ENCODE measurements at regions not wholly inside any gene's neighbourhood (a gene's known extent, or its start where the extent isn't known, plus 50 kb on each side); places are given as distances from the start of the nearest gene placed in this dataset.
"Not testable (repeated sequence)": the region's sequence is repeated elsewhere in the genome, so short reads cannot be mapped to it uniquely, and the experiment has no call there.

DNA sequence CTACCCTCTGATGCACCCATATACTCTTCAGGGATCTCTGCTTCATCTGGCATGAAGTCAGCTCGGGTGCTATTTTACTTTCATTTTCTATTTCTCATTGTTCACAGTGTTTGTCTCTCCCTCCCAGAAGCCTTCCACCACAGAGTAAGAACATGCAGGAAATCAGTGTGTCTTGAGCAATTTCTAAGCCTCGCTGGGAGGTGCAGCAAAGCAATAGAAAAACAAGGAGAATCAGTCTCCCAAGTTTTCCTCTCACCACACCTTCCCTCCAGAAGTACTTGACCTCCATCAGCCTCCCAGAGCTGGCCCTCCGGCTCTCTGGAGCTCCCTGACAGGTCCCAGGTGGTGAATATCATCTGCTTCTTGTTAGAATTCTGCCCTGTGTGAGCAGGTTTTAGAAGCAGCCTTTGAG is 594.7 kb upstream of the CAMK1G start:
- H3K4me3 Mint-ChIP-seq (ENCODE audit: unreplicated experiment), result peak overlapping the region; percentile 54
- CTCF ChIA-PET, result no interaction called here
- H3K27ac Mint-ChIP-seq (ENCODE audit: unreplicated experiment), result no peak overlapping the region

GRCh38 chr1:208990456-208990855 is 593.1 kb upstream of the CAMK1G start:
- peaks cover 9% of the 10 kb centered on the region for H3K27me3 Mint-ChIP-seq (ENCODE audit: insufficient read depth, unreplicated experiment)
- H3K27ac Mint-ChIP-seq (ENCODE audit: unreplicated experiment), result no peak overlapping the region
- POLR2A ChIA-PET, result no interaction called here
- intact Hi-C loops (cut with micrococcal nuclease; ENCODE audit: unreplicated experiment), result no loop called here
- Histone ChIP-seq H3K27me3 (replicated peaks; ENCODE audit: control insufficient read depth, insufficient read depth, low read length) (no peaks in the 10 kb centered on the region), H3K4me3 (ENCODE audit: low read depth, low read length) (no peak overlapping the region), H3K9me3 (no peaks in the 10 kb centered on the region), H3K4me1 (0 out of 2 replicates have a peak, but pooled peaks cover 3% of the 10 kb centered on the region), H3K36me3 (ENCODE audit: control insufficient read depth, insufficient read depth, low read length) (no peaks in the 10 kb centered on the region)
- no peak for DNase-seq
- H3K36me3 Mint-ChIP-seq (ENCODE audit: insufficient read depth, unreplicated experiment), result no peaks in the 10 kb centered on the region
- CTCF ChIA-PET, result no interaction called here
- H3K4me3 Mint-ChIP-seq (ENCODE audit: unreplicated experiment), result no peak overlapping the region
- BruUV-seq (replicated peaks), result no TSS peak
- H3K9me3 Mint-ChIP-seq (ENCODE audit: unreplicated experiment), result peaks cover 39% of the 10 kb centered on the region
- peaks cover 7% of the 10 kb centered on the region for H3K4me1 Mint-ChIP-seq (ENCODE audit: low read depth, unreplicated experiment)
- TF ChIP-seq, protein P1, sequence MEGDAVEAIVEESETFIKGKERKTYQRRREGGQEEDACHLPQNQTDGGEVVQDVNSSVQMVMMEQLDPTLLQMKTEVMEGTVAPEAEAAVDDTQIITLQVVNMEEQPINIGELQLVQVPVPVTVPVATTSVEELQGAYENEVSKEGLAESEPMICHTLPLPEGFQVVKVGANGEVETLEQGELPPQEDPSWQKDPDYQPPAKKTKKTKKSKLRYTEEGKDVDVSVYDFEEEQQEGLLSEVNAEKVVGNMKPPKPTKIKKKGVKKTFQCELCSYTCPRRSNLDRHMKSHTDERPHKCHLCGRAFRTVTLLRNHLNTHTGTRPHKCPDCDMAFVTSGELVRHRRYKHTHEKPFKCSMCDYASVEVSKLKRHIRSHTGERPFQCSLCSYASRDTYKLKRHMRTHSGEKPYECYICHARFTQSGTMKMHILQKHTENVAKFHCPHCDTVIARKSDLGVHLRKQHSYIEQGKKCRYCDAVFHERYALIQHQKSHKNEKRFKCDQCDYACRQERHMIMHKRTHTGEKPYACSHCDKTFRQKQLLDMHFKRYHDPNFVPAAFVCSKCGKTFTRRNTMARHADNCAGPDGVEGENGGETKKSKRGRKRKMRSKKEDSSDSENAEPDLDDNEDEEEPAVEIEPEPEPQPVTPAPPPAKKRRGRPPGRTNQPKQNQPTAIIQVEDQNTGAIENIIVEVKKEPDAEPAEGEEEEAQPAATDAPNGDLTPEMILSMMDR (IDR thresholded peaks at IDR 0.05; ENCODE audit: insufficient read depth in 1 of 2, low read depth in 1 of 2, low read length in 1 of 2, severe bottlenecking in 1 of 2, unreplicated experiment in 1 of 2), result no peak

More for the DNA sequence above, 594.7 kb upstream of the CAMK1G start:
- peak in 1 of 2 experiments; percentile 1 for DNase-seq
- peaks cover 5% of the 10 kb centered on the region for H3K27me3 Mint-ChIP-seq (ENCODE audit: insufficient read depth, unreplicated experiment)
- Histone ChIP-seq H3K4me3 (ENCODE audit: low read depth, low read length) (peak overlapping the region; percentile 1; the same call in 1 of the 2 replicates), H3K27me3 (replicated peaks; ENCODE audit: control insufficient read depth, insufficient read depth, low read length) (no peaks in the 10 kb centered on the region), H3K36me3 (ENCODE audit: control insufficient read depth, insufficient read depth, low read length) (no peaks in the 10 kb centered on the region), H3K9me3 (no peaks in the 10 kb centered on the region), H3K4me1 (0 out of 2 replicates have a peak, but pooled peaks cover 3% of the 10 kb centered on the region)
- H3K36me3 Mint-ChIP-seq (ENCODE audit: insufficient read depth, unreplicated experiment), result no peaks in the 10 kb centered on the region
- intact Hi-C loops (cut with micrococcal nuclease; ENCODE audit: unreplicated experiment), result no loop called here
- no TSS peak for BruUV-seq (replicated peaks)
- H3K9me3 Mint-ChIP-seq (ENCODE audit: unreplicated experiment), result peaks cover 30% of the 10 kb centered on the region
- TF ChIP-seq, protein P1 (IDR thresholded peaks at IDR 0.05; ENCODE audit: insufficient read depth in 1 of 2, low read depth in 1 of 2, low read length in 1 of 2, severe bottlenecking in 1 of 2, unreplicated experiment in 1 of 2), result no peak
- POLR2A ChIA-PET, result no interaction called here
- peaks cover 7% of the 10 kb centered on the region for H3K4me1 Mint-ChIP-seq (ENCODE audit: low read depth, unreplicated experiment)

- intact Hi-C loops (cut with micrococcal nuclease; ENCODE audit: unreplicated experiment), result loop anchor here (5.0 kb wide), 1 partner anchor 345 kb away; no protein-coding TSS in a partner anchor
- H3K9me3 Mint-ChIP-seq (ENCODE audit: unreplicated experiment), result peaks cover 25% of the 10 kb centered on the region
- BruUV-seq (replicated peaks); H3K36me3 Mint-ChIP-seq (ENCODE audit: insufficient read depth, unreplicated experiment); H3K27ac Mint-ChIP-seq (ENCODE audit: unreplicated experiment); H3K4me1 ChIP-seq; POLR2A ChIA-PET; H3K4me3 ChIP-seq (ENCODE audit: low read depth, low read length); DNase-seq; H3K27me3 ChIP-seq (replicated peaks; ENCODE audit: control insufficient read depth, insufficient read depth, low read length); H3K4me1 Mint-ChIP-seq (ENCODE audit: low read depth, unreplicated experiment); H3K36me3 ChIP-seq (ENCODE audit: control insufficient read depth, insufficient read depth, low read length); H3K4me3 Mint-ChIP-seq (ENCODE audit: unreplicated experiment); H3K9me3 ChIP-seq; CTCF ChIA-PET: not testable (repeated sequence)
- peaks cover 16% of the 10 kb centered on the region for H3K27me3 Mint-ChIP-seq (ENCODE audit: insufficient read depth, unreplicated experiment)
Observed at GRCh38 chr1:208997053-208997452, 586.5 kb upstream of the CAMK1G start.

Measured in Caco-2 (cell line).